SK-N-MC (cell line): ENCODE measurements at regions not wholly inside any gene's neighbourhood (a gene's known extent, or its start where the extent isn't known, plus 50 kb on each side); places are given as distances from the start of the nearest gene placed in this dataset.

Experiments used
- EZH2 ChIP-seq: fragments of 200-600 bp; sonication (generic); IDR thresholded peaks from one replicate; pipeline ENCODE4 v1.6.1; 2017; ENCODE audit warnings: antibody characterized with exemption
- POLR2AphosphoS5 ChIP-seq: IDR thresholded peaks from 2 replicates; pipeline ENCODE4 v1.6.1; 2012; ENCODE audit warnings: mild to moderate bottlenecking, low read depth, low read length, borderline replicate concordance

DNA sequence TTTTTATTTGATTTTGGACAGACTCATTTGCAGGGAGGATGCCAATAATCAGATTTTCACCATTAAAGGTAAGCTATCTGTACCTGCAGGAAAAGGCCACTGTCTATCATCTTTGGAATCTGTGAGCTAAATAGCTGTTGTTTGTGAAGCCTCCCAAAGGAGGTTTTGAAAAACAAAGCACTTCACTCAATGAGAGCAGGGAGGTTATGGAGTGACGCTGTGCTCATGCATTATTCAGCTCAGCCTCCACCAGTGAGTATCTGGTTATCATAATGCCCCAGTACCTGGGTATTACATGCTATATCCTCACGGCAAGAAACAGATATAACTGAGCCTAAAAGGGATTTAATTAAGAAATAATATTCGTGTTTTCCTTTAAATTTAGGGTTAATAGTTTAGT, 189.6 kb upstream of the PIK3C3 start:
- TF ChIP-seq EZH2 (no peak), POLR2AphosphoS5 (no peak)
